Activated CD8-positive, alpha-beta T cell treated with anti-CD3 and anti-CD28 coated beads for 36 hours (primary cell): ENCODE measurements at regions not wholly inside any gene's neighbourhood (a gene's known extent, or its start where the extent isn't known, plus 50 kb on each side); places are given as distances from the start of the nearest gene placed in this dataset.

ENCODE experiments used
- ATAC-seq: fragments of 200-7000 bp; cut with Tn5 transposase; one replicate; pipeline ENCODE4 v1.10.0; 2021; ENCODE audit warnings: mild to moderate bottlenecking, moderate library complexity
- CTCF ChIA-PET: fragments of 350-600 bp; sonication (Branson Sonifier 250); formaldehyde crosslinking; loops from one replicate; lab custom pipeline; 2021; ENCODE audit warnings: antibody characterized with exemption; lab: Charles Lee
- POLR2A ChIA-PET: fragments of 350-600 bp; sonication (Branson Sonifier 250); formaldehyde crosslinking; loops from one replicate; lab custom pipeline; 2021; ENCODE audit warnings: antibody characterized with exemption; lab: Charles Lee
- DNase-seq: peaks from one replicate; pipeline ENCODE4 v3.0.0-alpha.2; 2020
- H3K27ac Mint-ChIP-seq: one replicate; pipeline ENCODE4 v1.8.0; 2021; ENCODE audit warnings: mild to moderate bottlenecking, mixed read lengths
- H3K27me3 Mint-ChIP-seq: one replicate; pipeline ENCODE4 v1.8.0; 2021; ENCODE audit warnings: mixed read lengths
- H3K36me3 Mint-ChIP-seq: one replicate; pipeline ENCODE4 v1.8.0; 2021; ENCODE audit warnings: low read depth, mixed read lengths
- H3K4me1 Mint-ChIP-seq: one replicate; pipeline ENCODE4 v1.8.0; 2021; ENCODE audit warnings: low read depth, mixed read lengths
- H3K4me3 Mint-ChIP-seq: one replicate; pipeline ENCODE4 v1.8.0; 2021; ENCODE audit warnings: mild to moderate bottlenecking, moderate library complexity, mixed read lengths
- H3K9me3 Mint-ChIP-seq: one replicate; pipeline ENCODE4 v1.8.0; 2021; ENCODE audit warnings: mixed read lengths
- CTCF ChIP-seq: fragments of 200-600 bp; IDR thresholded peaks from one replicate; pipeline ENCODE4 v1.8.0; 2022; ENCODE audit warnings: antibody characterized with exemption, mild to moderate bottlenecking
- intact Hi-C: fragments of 100-400 bp; cut with micrococcal nuclease; formaldehyde crosslinking; loops from one replicate; pipeline ENCODE4 v1.10.0; 2022

GRCh38 chrX:20739038-20739745 lies 472.5 kb upstream of the RPS6KA3 start:
- H3K4me3 Mint-ChIP-seq, result no peak overlapping the region
- POLR2A ChIA-PET, result interaction anchor here (0.8 kb wide), 1 partner anchor 19 kb away, joined by 4 read pairs; no protein-coding TSS in a partner anchor

DNA sequence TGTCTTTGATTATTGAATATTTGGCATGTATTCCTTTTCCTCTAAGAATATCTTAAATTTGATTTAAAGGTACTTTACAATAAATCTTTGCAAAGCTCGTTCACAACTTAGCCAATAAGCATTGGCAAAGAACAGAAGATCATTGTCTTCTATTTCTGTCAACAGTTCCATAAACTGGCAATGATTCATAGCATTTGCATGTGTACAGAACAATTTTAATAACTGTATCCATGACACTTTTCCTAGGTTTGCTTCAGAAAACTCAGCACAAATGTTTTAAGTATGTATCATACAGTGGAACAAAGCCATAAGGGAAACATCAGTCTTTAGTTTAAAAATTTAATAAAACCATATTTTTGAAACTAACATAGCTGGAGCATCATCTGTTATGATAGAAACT lies 462.7 kb upstream of the RPS6KA3 start:
- no peak for TF ChIP-seq CTCF
- H3K27ac Mint-ChIP-seq, result no peak overlapping the region
- DNase-seq (no peak), ATAC-seq (no peak)
- H3K36me3 Mint-ChIP-seq, result no peaks in the 10 kb centered on the region
- no peaks in the 10 kb centered on the region for H3K9me3 Mint-ChIP-seq
- ChIA-PET POLR2A (no interaction called here), CTCF (no interaction called here)
- no peak overlapping the region for H3K4me3 Mint-ChIP-seq
- H3K4me1 Mint-ChIP-seq, result no peaks in the 10 kb centered on the region
- intact Hi-C loops, result no loop called here
- peaks cover 2% of the 10 kb centered on the region for H3K27me3 Mint-ChIP-seq

More at GRCh38 chrX:20739038-20739745, 472.5 kb upstream of the RPS6KA3 start:
- DNase-seq (no peak), ATAC-seq (no peak)
- CTCF ChIA-PET, result no interaction called here
- Mint-ChIP-seq H3K27me3 (peaks cover 5% of the 10 kb centered on the region), H3K9me3 (no peaks in the 10 kb centered on the region), H3K27ac (no peak overlapping the region), H3K4me1 (no peaks in the 10 kb centered on the region), H3K36me3 (no peaks in the 10 kb centered on the region)
- TF ChIP-seq CTCF, result no peak
- intact Hi-C loops, result no loop called here

DNA sequence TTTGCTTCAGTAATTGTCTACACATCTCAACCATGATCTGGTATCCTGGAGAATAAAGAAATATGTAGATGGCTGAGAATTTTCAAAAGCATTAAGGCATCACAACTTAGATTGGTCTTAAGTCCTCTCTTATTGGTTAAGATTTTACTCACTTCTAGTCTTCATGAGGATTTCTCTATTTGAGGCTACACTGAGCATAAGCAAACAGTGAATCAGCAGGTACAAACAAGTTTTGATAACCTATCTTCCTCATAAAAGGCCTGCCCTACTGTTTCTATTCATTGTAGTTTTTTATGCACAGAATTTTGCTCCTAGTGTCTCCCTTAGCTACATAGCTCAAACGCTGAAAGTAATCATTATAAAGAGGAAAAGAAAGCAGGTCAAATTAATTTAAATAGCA lies 460.7 kb upstream of the RPS6KA3 start:
- ChIA-PET POLR2A (no interaction called here), CTCF (no interaction called here)
- TF ChIP-seq CTCF, result no peak
- DNase-seq, result no peak
- intact Hi-C loops, result no loop called here
- no peaks in the 10 kb centered on the region for H3K9me3 Mint-ChIP-seq
- H3K27me3 Mint-ChIP-seq, result peaks cover 2% of the 10 kb centered on the region
- H3K36me3 Mint-ChIP-seq, result no peaks in the 10 kb centered on the region
- H3K4me1 Mint-ChIP-seq, result no peaks in the 10 kb centered on the region
- H3K4me3 Mint-ChIP-seq, result no peak overlapping the region
- ATAC-seq, result no peak
- no peak overlapping the region for H3K27ac Mint-ChIP-seq

DNA sequence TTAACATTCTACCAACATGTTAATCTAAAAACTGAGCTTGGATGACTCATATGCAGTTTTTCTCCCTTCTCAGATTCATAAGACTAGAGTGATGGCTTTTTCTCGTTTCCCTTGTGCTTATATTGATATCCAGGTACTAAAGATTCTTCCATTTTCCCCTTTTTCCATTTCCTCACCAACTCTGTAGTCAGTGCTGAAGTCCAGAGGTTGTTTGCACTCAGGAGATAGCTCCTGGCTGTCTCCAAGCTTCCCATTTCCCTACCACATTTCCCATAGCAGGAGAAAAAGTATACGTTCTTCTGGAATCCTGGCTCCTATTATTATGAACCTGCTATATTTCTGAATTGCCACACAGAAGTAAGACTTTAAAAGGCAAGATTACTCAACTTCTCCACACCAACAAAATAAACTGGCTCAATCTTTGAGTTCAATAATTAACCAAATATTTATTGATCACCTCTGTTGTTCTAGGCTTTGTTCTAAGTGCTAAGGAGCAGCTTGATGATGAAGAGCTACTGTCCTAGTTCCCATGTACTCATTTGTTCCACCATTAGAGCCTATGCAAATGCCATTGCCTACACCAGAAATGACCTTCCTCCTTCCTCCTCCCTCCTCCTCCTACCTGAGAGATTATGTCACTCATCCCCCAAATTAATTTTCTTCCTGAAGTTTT lies 454.4 kb upstream of the RPS6KA3 start:
- no peak for ATAC-seq
- TF ChIP-seq CTCF, result no peak
- no peaks in the 10 kb centered on the region for H3K36me3 Mint-ChIP-seq
- H3K4me1 Mint-ChIP-seq, result no peaks in the 10 kb centered on the region
- H3K27ac Mint-ChIP-seq, result no peak overlapping the region
- peaks cover 5% of the 10 kb centered on the region for H3K27me3 Mint-ChIP-seq
- no peaks in the 10 kb centered on the region for H3K9me3 Mint-ChIP-seq
- intact Hi-C loops, result no loop called here
- ChIA-PET CTCF (no interaction called here), POLR2A (interaction anchor here (0.7 kb wide), 1 partner anchor 995 kb away, joined by 3 read pairs; no protein-coding TSS in a partner anchor)
- no peak for DNase-seq
- no peak overlapping the region for H3K4me3 Mint-ChIP-seq

GRCh38 chrX:20718592-20719380 lies 452.1 kb upstream of the RPS6KA3 start:
- CTCF ChIA-PET, result no interaction called here
- Mint-ChIP-seq H3K36me3 (no peaks in the 10 kb centered on the region), H3K4me1 (no peaks in the 10 kb centered on the region), H3K4me3 (no peak overlapping the region), H3K27ac (no peak overlapping the region), H3K9me3 (no peaks in the 10 kb centered on the region), H3K27me3 (peaks cover 6% of the 10 kb centered on the region)
- ATAC-seq (no peak), DNase-seq (no peak)
- POLR2A ChIA-PET, result no interaction called here
- intact Hi-C loops, result no loop called here
- no peak for TF ChIP-seq CTCF
